Urinary bladder (tissue), 3 donors: ENCODE measurements at regions not wholly inside any gene's neighbourhood (a gene's known extent, or its start where the extent isn't known, plus 50 kb on each side); places are given as distances from the start of the nearest gene placed in this dataset.

Source experiments
- DNase-seq: peaks from one replicate; pipeline ENCODE4 v3.0.0-alpha.2; 2015; ENCODE audit errors: extremely low spot score
- H3K27ac ChIP-seq: one replicate; pipeline ENCODE4 v1.5.1; 2013; ENCODE audit warnings: low read depth, mild to moderate bottlenecking, moderate library complexity
- H3K36me3 ChIP-seq: one replicate; pipeline ENCODE4 v1.6.1; 2013; ENCODE audit warnings: mild to moderate bottlenecking, moderate library complexity; ENCODE audit not compliant: insufficient read depth
- H3K4me1 ChIP-seq: one replicate; pipeline ENCODE4 v1.6.1; 2013; ENCODE audit warnings: mild to moderate bottlenecking, moderate library complexity; ENCODE audit not compliant: insufficient read depth
- H3K4me3 ChIP-seq: one replicate; pipeline ENCODE4 v1.5.1; 2013; ENCODE audit warnings: low read depth, low read length
- WGBS: extraction: QIAGEN DNeasy Blood & Tissue Kit; methylation state at CpG from one replicate; pipeline ENCODE4 v1.1.7; 2013; 5-methylcytosine and 5-hydroxymethylcytosine counted together
- donor health status: healthy with polysubstance abuse.
- donor health status: healthy.

- H3K27ac ChIP-seq, result no peak overlapping the region
- H3K4me1 ChIP-seq, result no peaks in the 10 kb centered on the region
- no peaks in the 10 kb centered on the region for H3K36me3 ChIP-seq
- WGBS, result 71% methylated on average over 5 of the region's 5 CpGs
- H3K4me3 ChIP-seq, result no peak overlapping the region
- DNase-seq, result no peak
Observed at GRCh38 chr1:219350172-219350931, 176.7 kb downstream of the LYPLAL1 start.

GRCh38 chr1:219347921-219348391 lies 174.3 kb downstream of the LYPLAL1 start:
- Histone ChIP-seq H3K4me1 (no peaks in the 10 kb centered on the region), H3K36me3 (no peaks in the 10 kb centered on the region), H3K4me3 (no peak overlapping the region), H3K27ac (no peak overlapping the region)
- 52% methylated on average over 5 of the region's 5 CpGs for WGBS
- no peak for DNase-seq

GRCh38 chr1:219347376-219347775 lies 173.7 kb downstream of the LYPLAL1 start:
- no peak for DNase-seq
- H3K4me3 ChIP-seq, result no peak overlapping the region
- 84% methylated on average over 1 of the region's 1 CpG for WGBS
- no peaks in the 10 kb centered on the region for H3K36me3 ChIP-seq
- H3K4me1 ChIP-seq, result no peaks in the 10 kb centered on the region
- no peak overlapping the region for H3K27ac ChIP-seq

GRCh38 chr1:219345953-219346352 lies 172.3 kb downstream of the LYPLAL1 start:
- H3K27ac ChIP-seq, result no peak overlapping the region
- DNase-seq, result no peak
- no peak overlapping the region for H3K4me3 ChIP-seq
- H3K36me3 ChIP-seq, result no peaks in the 10 kb centered on the region
- no peaks in the 10 kb centered on the region for H3K4me1 ChIP-seq

- no peak for DNase-seq
- WGBS, result 89% methylated on average over 4 of the region's 4 CpGs
- Histone ChIP-seq H3K36me3 (no peaks in the 10 kb centered on the region), H3K4me1 (no peaks in the 10 kb centered on the region), H3K27ac (no peak overlapping the region), H3K4me3 (no peak overlapping the region)
Observed at GRCh38 chr1:219342836-219343235, 169.2 kb downstream of the LYPLAL1 start.

GRCh38 chr1:219340796-219341195 lies 167.1 kb downstream of the LYPLAL1 start:
- H3K36me3 ChIP-seq, result no peaks in the 10 kb centered on the region
- no peak overlapping the region for H3K27ac ChIP-seq
- no peak overlapping the region for H3K4me3 ChIP-seq
- no peaks in the 10 kb centered on the region for H3K4me1 ChIP-seq
- 71% methylated on average over 1 of the region's 1 CpG for WGBS
- no peak for DNase-seq

GRCh38 chr1:219339466-219339865 lies 165.8 kb downstream of the LYPLAL1 start:
- Histone ChIP-seq H3K4me3 (no peak overlapping the region), H3K4me1 (no peaks in the 10 kb centered on the region), H3K27ac (no peak overlapping the region), H3K36me3 (no peaks in the 10 kb centered on the region)
- DNase-seq, result no peak
- WGBS, result 54% methylated on average over 1 of the region's 1 CpG

GRCh38 chr1:219337588-219337987 lies 163.9 kb downstream of the LYPLAL1 start:
- Histone ChIP-seq H3K4me3 (no peak overlapping the region), H3K27ac (no peak overlapping the region), H3K4me1 (no peaks in the 10 kb centered on the region), H3K36me3 (no peaks in the 10 kb centered on the region)
- 98% methylated on average over 1 of the region's 1 CpG for WGBS
- no peak for DNase-seq

GRCh38 chr1:219333626-219334025 lies 159.9 kb downstream of the LYPLAL1 start:
- Histone ChIP-seq H3K4me3 (no peak overlapping the region), H3K36me3 (no peaks in the 10 kb centered on the region), H3K4me1 (no peaks in the 10 kb centered on the region), H3K27ac (no peak overlapping the region)
- no peak for DNase-seq
- whole genome bisulfite sequencing, result 95% methylated on average over 1 of the region's 1 CpG

- 95% methylated on average over 5 of the region's 5 CpGs for WGBS
- H3K36me3 ChIP-seq, result no peaks in the 10 kb centered on the region
- H3K27ac ChIP-seq, result no peak overlapping the region
- H3K4me3 ChIP-seq, result no peak overlapping the region
- no peaks in the 10 kb centered on the region for H3K4me1 ChIP-seq
- DNase-seq, result no peak
Observed at GRCh38 chr1:219331424-219331823, 157.7 kb downstream of the LYPLAL1 start.

GRCh38 chr1:219330669-219331068 lies 157.0 kb downstream of the LYPLAL1 start:
- H3K4me3 ChIP-seq, result no peak overlapping the region
- DNase-seq, result no peak
- H3K4me1 ChIP-seq, result no peaks in the 10 kb centered on the region
- no peak overlapping the region for H3K27ac ChIP-seq
- H3K36me3 ChIP-seq, result no peaks in the 10 kb centered on the region
- 93% methylated on average over 2 of the region's 2 CpGs for WGBS

- no peak for DNase-seq
- no peak overlapping the region for H3K4me3 ChIP-seq
Observed at GRCh38 chr1:219330001-219330400, 156.3 kb downstream of the LYPLAL1 start.

GRCh38 chr1:219329578-219329977 lies 155.9 kb downstream of the LYPLAL1 start:
- no peaks in the 10 kb centered on the region for H3K36me3 ChIP-seq
- H3K27ac ChIP-seq, result no peak overlapping the region
- no peak overlapping the region for H3K4me3 ChIP-seq
- H3K4me1 ChIP-seq, result no peaks in the 10 kb centered on the region
- WGBS, result 80% methylated on average over 4 of the region's 4 CpGs
- no peak for DNase-seq

More at GRCh38 chr1:219330001-219330400, 156.3 kb downstream of the LYPLAL1 start:
- Histone ChIP-seq H3K27ac (no peak overlapping the region), H3K36me3 (no peaks in the 10 kb centered on the region), H3K4me1 (no peaks in the 10 kb centered on the region)

- no peak for DNase-seq
- Histone ChIP-seq H3K36me3 (no peaks in the 10 kb centered on the region), H3K4me3 (no peak overlapping the region), H3K4me1 (no peaks in the 10 kb centered on the region), H3K27ac (no peak overlapping the region)
- whole genome bisulfite sequencing, result 95% methylated on average over 9 of the region's 9 CpGs
Observed at GRCh38 chr1:219326843-219327242, 153.2 kb downstream of the LYPLAL1 start.

- H3K36me3 ChIP-seq, result no peaks in the 10 kb centered on the region
- no peaks in the 10 kb centered on the region for H3K4me1 ChIP-seq
- 98% methylated on average over 1 of the region's 1 CpG for WGBS
- H3K27ac ChIP-seq, result no peak overlapping the region
- DNase-seq, result no peak
- no peak overlapping the region for H3K4me3 ChIP-seq
Observed at GRCh38 chr1:219325368-219325742, 151.7 kb downstream of the LYPLAL1 start.
